Erythroblast (primary cell): ENCODE measurements at regions not wholly inside any gene's neighbourhood (a gene's known extent, or its start where the extent isn't known, plus 50 kb on each side); places are given as distances from the start of the nearest gene placed in this dataset.

Experiments
- GATA1 ChIP-seq: IDR thresholded peaks from 2 replicates; pipeline ENCODE4 v1.6.1; 2011; ENCODE audit warnings: low read depth, mild to moderate bottlenecking, control low read depth, low read length, moderate library complexity
- POLR2A ChIP-seq: IDR thresholded peaks from 2 replicates; pipeline ENCODE4 v1.6.1; 2011; ENCODE audit warnings: mild to moderate bottlenecking, low read length

DNA sequence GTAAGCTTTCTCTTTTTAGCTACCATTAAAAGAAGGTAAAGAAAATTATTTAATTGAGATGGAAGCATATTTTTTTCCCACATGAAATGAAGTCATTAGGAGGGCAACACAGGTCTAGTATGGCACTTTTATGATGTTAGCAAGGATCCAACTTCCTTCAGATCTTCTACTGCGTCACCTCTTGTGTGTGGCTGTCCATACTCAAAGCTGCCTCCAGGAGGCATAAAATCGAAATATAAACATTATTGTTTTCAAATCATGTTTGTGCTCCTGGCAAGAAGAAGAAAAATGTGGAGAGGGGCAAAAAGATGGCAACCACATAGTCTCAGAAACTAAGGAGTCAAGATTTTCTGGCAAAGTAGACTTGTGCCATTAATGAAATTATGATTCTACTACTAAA, 791.7 kb upstream of the EPHA6 start:
- TF ChIP-seq POLR2A, result no peak
- no peak for TF ChIP-seq GATA1
